NB4 (cell line): ENCODE measurements at regions not wholly inside any gene's neighbourhood (a gene's known extent, or its start where the extent isn't known, plus 50 kb on each side); places are given as distances from the start of the nearest gene placed in this dataset.

Experiments
- DNase-seq: peaks from one replicate; pipeline ENCODE4 v3.0.0; 2010; ENCODE audit warnings: low read depth
- H3K4me3 ChIP-seq: one replicate; pipeline ENCODE4 v1.5.1; 2011; ENCODE audit warnings: mild to moderate bottlenecking, low read depth, low read length, moderate library complexity
- CTCF ChIP-seq: IDR thresholded peaks from one replicate; pipeline ENCODE4 v1.5.1; 2012; ENCODE audit warnings: low read depth, low read length
- MAX ChIP-seq: IDR thresholded peaks from 2 replicates; pipeline ENCODE4 v1.6.1; 2011; ENCODE audit warnings: low read depth, low read length
- MYC ChIP-seq: IDR thresholded peaks from 2 replicates; pipeline ENCODE4 v1.6.1; 2011; ENCODE audit warnings: low read depth, low read length
- POLR2A ChIP-seq: IDR thresholded peaks from 2 replicates; pipeline ENCODE4 v1.6.1; 2011; ENCODE audit warnings: mild to moderate bottlenecking; ENCODE audit not compliant: insufficient read length; ENCODE audit errors: extremely low read depth

GRCh38 chr4:30979402-30979801 is 259.2 kb downstream of the PCDH7 start:
- DNase-seq: no peak
- TF ChIP-seq MYC: no peak
- TF ChIP-seq POLR2A: no peak
- no peak for TF ChIP-seq CTCF
- TF ChIP-seq MAX: no peak
- H3K4me3 ChIP-seq: no peak overlapping the region

GRCh38 chr4:30989508-30989907 is 269.3 kb downstream of the PCDH7 start:
- H3K4me3 ChIP-seq: no peak overlapping the region
- DNase-seq: no peak
- TF ChIP-seq POLR2A (no peak), CTCF (no peak), MAX (no peak), MYC (no peak)

- DNase-seq: no peak
- H3K4me3 ChIP-seq: no peak overlapping the region
- TF ChIP-seq CTCF (no peak), MAX (no peak), POLR2A (no peak), MYC (no peak)
Observed at GRCh38 chr4:30996841-30997240, 276.7 kb downstream of the PCDH7 start.

GRCh38 chr4:31005037-31005436 is 284.9 kb downstream of the PCDH7 start:
- TF ChIP-seq MAX (no peak), CTCF (no peak), POLR2A (no peak), MYC (no peak)
- no peak overlapping the region for H3K4me3 ChIP-seq
- no peak for DNase-seq

- no peak overlapping the region for H3K4me3 ChIP-seq
- TF ChIP-seq MAX: no peak
- TF ChIP-seq POLR2A: no peak
- no peak for TF ChIP-seq MYC
- TF ChIP-seq CTCF: no peak
- DNase-seq: no peak
Observed at GRCh38 chr4:31007858-31008257, 287.7 kb downstream of the PCDH7 start.

GRCh38 chr4:31009926-31010325 is 289.8 kb downstream of the PCDH7 start:
- no peak overlapping the region for H3K4me3 ChIP-seq
- TF ChIP-seq MAX: no peak
- no peak for TF ChIP-seq CTCF
- no peak for TF ChIP-seq MYC
- no peak for TF ChIP-seq POLR2A
- no peak for DNase-seq
